GM12872 (cell line): ENCODE measurements at regions not wholly inside any gene's neighbourhood (a gene's known extent, or its start where the extent isn't known, plus 50 kb on each side); places are given as distances from the start of the nearest gene placed in this dataset.

Experiments used
- CTCF ChIP-seq: IDR thresholded peaks from 3 replicates; pipeline ENCODE4 v1.5.1; 2011; ENCODE audit warnings: low read depth, mild to moderate bottlenecking, low read length, moderate library complexity; ENCODE audit not compliant: insufficient read depth

DNA sequence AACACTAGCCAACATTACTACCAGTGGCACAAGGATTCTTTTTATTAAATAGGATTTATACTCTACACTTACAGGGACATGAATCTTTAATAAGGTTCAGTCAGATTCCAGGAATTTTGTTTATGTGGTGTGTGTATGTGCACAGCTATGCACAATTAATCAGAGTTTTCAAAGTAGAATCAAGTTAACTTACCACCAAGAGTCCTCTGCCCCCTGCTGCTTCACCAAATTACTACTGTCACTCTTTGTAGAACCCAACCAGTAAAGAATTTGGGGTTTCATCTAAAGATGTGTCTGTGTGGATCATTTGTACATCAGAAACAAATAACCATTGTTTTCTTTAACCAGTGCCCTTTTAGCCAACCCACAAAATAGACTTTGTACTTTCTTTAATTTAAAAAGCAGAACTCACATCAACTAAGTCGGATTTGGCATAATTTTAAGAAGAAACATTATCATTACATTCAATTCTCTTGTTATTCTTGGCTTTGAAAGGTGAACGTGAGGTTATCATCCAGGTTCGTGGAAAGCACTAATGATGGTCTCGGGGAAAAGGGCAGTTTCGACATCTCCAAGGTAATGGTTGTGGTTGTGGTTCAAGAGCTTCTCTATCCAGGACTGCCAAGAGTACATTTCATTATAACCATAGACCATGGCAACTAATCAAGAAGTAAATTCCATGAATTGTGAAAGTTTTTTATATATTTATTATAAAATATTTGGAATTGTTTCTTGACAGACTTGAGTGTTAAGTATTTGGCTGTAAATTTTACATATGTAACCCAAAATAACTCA is 514.3 kb upstream of the ID4 start:
- no peak for TF ChIP-seq CTCF

DNA sequence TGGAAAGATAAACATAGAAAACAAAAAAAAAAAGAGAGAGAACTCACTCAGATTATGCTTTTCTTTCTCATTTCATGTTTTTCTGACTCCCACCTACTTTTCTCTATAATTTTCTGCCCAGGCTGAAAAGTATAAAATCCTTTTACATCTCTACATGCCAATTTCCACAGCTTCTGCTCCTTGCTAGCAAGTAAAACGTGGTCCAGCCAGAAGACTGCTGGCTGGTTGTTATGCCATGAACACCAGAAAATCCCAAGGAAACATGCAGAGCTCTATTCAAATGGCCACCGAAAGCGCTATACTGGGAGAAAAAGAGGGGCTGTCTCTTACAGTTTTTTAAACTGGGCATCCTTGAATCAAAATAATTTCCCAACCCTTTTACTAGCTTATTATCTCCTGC is 512.8 kb upstream of the ID4 start:
- TF ChIP-seq CTCF: no peak

DNA sequence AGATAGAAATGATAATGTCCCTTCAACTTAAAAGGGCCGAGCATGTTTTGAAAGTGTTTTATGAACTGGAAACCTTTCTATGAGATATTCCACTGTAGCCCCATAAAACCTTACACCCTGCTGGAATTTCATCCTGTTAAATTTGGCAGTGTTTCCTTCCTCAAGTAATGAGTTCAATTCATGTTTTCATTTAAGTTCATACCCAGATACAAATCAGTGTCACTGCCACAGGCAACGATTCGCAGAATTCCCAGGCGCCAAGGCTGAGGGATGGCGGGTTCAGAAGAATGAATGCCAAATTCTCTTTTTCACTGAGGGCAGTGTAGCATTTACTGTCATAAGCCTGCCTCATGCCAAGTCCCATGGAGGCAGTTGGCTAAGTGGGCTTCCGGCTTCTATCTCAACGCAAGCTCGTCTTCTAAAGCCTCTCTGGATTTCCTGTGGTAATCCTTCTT is 511.8 kb upstream of the ID4 start:
- TF ChIP-seq CTCF: no peak

DNA sequence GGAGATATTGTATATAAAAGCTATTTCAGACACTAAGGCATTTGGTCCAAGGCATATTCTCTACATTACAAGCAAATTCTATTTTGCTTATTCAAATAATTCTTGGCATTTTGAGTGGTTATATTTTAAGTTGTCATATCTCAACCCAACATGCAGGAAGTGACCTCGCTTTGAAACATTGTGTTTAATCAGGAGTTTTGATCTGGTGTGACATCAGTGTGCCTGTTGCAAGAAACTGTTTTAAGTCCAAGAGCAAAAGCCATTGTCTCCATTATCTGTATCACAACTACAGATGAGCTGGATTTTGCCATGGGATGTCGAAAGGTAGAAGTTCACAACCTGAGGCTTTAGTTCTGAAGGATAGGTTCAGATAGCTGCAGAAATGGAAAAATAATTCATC is 509.9 kb upstream of the ID4 start:
- TF ChIP-seq CTCF: no peak

DNA sequence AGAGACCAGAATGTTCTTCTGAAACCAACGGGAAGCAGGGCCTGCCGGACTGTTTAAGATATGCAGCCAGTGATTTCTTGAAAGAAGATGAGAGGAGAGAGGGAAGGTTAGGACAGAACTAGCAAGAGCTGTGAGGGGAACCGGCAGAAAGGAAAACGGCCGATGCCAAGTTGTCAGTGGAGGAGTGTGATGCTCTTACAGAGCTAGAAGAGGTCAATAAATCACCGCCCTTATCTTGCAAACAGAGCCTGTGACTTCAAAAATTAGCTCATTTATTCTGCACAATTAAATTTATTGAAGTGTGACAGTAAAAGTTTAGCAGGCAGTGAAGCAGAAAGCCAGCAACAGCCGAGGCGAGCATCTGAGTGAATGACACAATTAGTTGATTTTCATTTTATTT is 509.5 kb upstream of the ID4 start:
- TF ChIP-seq CTCF: no peak

GRCh38 chr6:19329078-19329477 is 508.1 kb upstream of the ID4 start:
- TF ChIP-seq CTCF: no peak

GRCh38 chr6:19331089-19331488 is 506.1 kb upstream of the ID4 start:
- TF ChIP-seq CTCF: no peak
